ENCODE measurements at regions not wholly inside any gene's neighbourhood (a gene's known extent, or its start where the extent isn't known, plus 50 kb on each side); places are given as distances from the start of the nearest gene placed in this dataset.
A peak's percentile ranks its signal among the peaks of the same experiment; 100 is the strongest.

- ATAC-seq (no peak), DNase-seq (peak in 1 of 3 donors; percentile 22)
- TF ChIP-seq CTCF (IDR thresholded peaks at IDR 0.05): no peak
- no peaks in the 10 kb centered on the region for H3K36me3 ChIP-seq (ENCODE audit: low read depth)
- no peaks in the 10 kb centered on the region for H3K9me3 ChIP-seq
- peaks cover 9% of the 10 kb centered on the region for H3K4me1 ChIP-seq (ENCODE audit: low read depth)
- intact Hi-C loops (cut with DNase I, micrococcal nuclease): loop anchor here (5.0 to 10.0 kb wide), 2 partner anchors 427 to 519 kb away; no protein-coding TSS in a partner anchor
- H3K4me3 ChIP-seq: no peak overlapping the region
Observed at GRCh38 chr15:77544162-77544561, 88.5 kb downstream of the LINGO1 start.

GRCh38 chr15:77543159-77543882, 89.4 kb downstream of the LINGO1 start:
- H3K36me3 ChIP-seq (ENCODE audit: low read depth): no peaks in the 10 kb centered on the region
- peaks cover 15% of the 10 kb centered on the region for H3K4me1 ChIP-seq (ENCODE audit: low read depth)
- no peaks in the 10 kb centered on the region for H3K9me3 ChIP-seq
- ATAC-seq: peak; percentile 91
- intact Hi-C loops (cut with DNase I, micrococcal nuclease): loop anchor here (5.0 to 10.0 kb wide), 2 partner anchors 426 to 519 kb away; no protein-coding TSS in a partner anchor
- H3K4me3 ChIP-seq: no peak overlapping the region
- peak; percentile 86 to 92 (median 90) for DNase-seq
- peak; percentile 86 for TF ChIP-seq CTCF (IDR thresholded peaks at IDR 0.05)

GRCh38 chr15:77542491-77543001, 90.2 kb downstream of the LINGO1 start:
- ATAC-seq (no peak), DNase-seq (peak in 1 of 3 donors; percentile 31)
- Histone ChIP-seq H3K36me3 (ENCODE audit: low read depth) (no peaks in the 10 kb centered on the region), H3K4me3 (no peak overlapping the region), H3K9me3 (no peaks in the 10 kb centered on the region), H3K4me1 (ENCODE audit: low read depth) (peaks cover 20% of the 10 kb centered on the region)
- TF ChIP-seq CTCF (IDR thresholded peaks at IDR 0.05): no peak
- intact Hi-C loops (cut with DNase I, micrococcal nuclease): loop anchor here (5.0 to 10.0 kb wide), 2 partner anchors 425 to 518 kb away; no protein-coding TSS in a partner anchor

- Histone ChIP-seq H3K4me1 (ENCODE audit: low read depth) (peaks cover 20% of the 10 kb centered on the region), H3K9me3 (no peaks in the 10 kb centered on the region), H3K4me3 (no peak overlapping the region), H3K36me3 (ENCODE audit: low read depth) (no peaks in the 10 kb centered on the region)
- ATAC-seq (peak; percentile 9), DNase-seq (no peak)
- TF ChIP-seq CTCF (IDR thresholded peaks at IDR 0.05): no peak
- intact Hi-C loops (cut with DNase I, micrococcal nuclease): loop anchor here (5.0 to 10.0 kb wide), 2 partner anchors 424 to 517 kb away; no protein-coding TSS in a partner anchor
Observed at GRCh38 chr15:77541421-77542181, 91.1 kb downstream of the LINGO1 start.

- no peak overlapping the region for H3K4me3 ChIP-seq
- H3K9me3 ChIP-seq: no peaks in the 10 kb centered on the region
- no peaks in the 10 kb centered on the region for H3K36me3 ChIP-seq (ENCODE audit: low read depth)
- peaks cover 18% of the 10 kb centered on the region for H3K4me1 ChIP-seq (ENCODE audit: low read depth)
- intact Hi-C loops (cut with DNase I, micrococcal nuclease): loop anchor here (5.0 to 10.0 kb wide), 2 partner anchors 423 to 516 kb away; no protein-coding TSS in a partner anchor
- DNase-seq (no peak), ATAC-seq (no peak)
- no peak for TF ChIP-seq CTCF (IDR thresholded peaks at IDR 0.05)
Observed at GRCh38 chr15:77540312-77541060, 92.2 kb downstream of the LINGO1 start.

Measured in mucosa of descending colon (tissue), 3 donors.